ENCODE measurements at regions not wholly inside any gene's neighbourhood (a gene's known extent, or its start where the extent isn't known, plus 50 kb on each side); places are given as distances from the start of the nearest gene placed in this dataset.
A peak's percentile ranks its signal among the peaks of the same experiment; 100 is the strongest.

- DNase-seq = no peak
These were observed 86.0 kb downstream of the MATN1 start for GRCh38 chr1:30637183-30637980.

- no peak for DNase-seq
These were observed 86.8 kb downstream of the MATN1 start for GRCh38 chr1:30636621-30637020.

GRCh38 chr1:30635391-30635975 is 87.9 kb downstream of the MATN1 start:
- no peak for DNase-seq

- DNase-seq = no peak
These were observed 88.9 kb downstream of the MATN1 start for GRCh38 chr1:30634507-30634906.

GRCh38 chr1:30633294-30633693 is 90.1 kb downstream of the MATN1 start:
- DNase-seq = no peak

GRCh38 chr1:30632481-30632880 is 90.9 kb downstream of the MATN1 start:
- no peak for DNase-seq

GRCh38 chr1:30631700-30632099 is 91.7 kb downstream of the MATN1 start:
- no peak for DNase-seq

- no peak for DNase-seq
These were observed 93.9 kb downstream of the MATN1 start for GRCh38 chr1:30629501-30629900.

GRCh38 chr1:30627994-30628393 is 95.4 kb downstream of the MATN1 start:
- no peak for DNase-seq

GRCh38 chr1:30627206-30627605 is 96.2 kb downstream of the MATN1 start:
- DNase-seq = no peak

GRCh38 chr1:30623431-30623830 is 100.0 kb downstream of the MATN1 start:
- DNase-seq = no peak

- DNase-seq = no peak
These were observed 103.8 kb downstream of the MATN1 start for GRCh38 chr1:30619619-30620018.

- DNase-seq = no peak
These were observed 105.0 kb downstream of the MATN1 start for GRCh38 chr1:30618335-30618747.

- no peak for DNase-seq
These were observed 106.6 kb downstream of the MATN1 start for GRCh38 chr1:30616759-30617158.

GRCh38 chr1:30615816-30616590 is 107.4 kb downstream of the MATN1 start:
- no peak for DNase-seq

- DNase-seq = no peak
These were observed 108.1 kb downstream of the MATN1 start for GRCh38 chr1:30615076-30615795.

GRCh38 chr1:30613188-30613587 is 110.2 kb downstream of the MATN1 start:
- no peak for DNase-seq

GRCh38 chr1:30612536-30613065 is 110.8 kb downstream of the MATN1 start:
- DNase-seq = peak; percentile 2

- DNase-seq = no peak
These were observed 111.6 kb downstream of the MATN1 start for GRCh38 chr1:30611741-30612309.

GRCh38 chr1:30610917-30611316 is 112.5 kb downstream of the MATN1 start:
- DNase-seq = peak; percentile 23

GRCh38 chr1:30609999-30610345 is 113.4 kb downstream of the MATN1 start:
- DNase-seq = no peak

- DNase-seq = no peak
These were observed 113.9 kb downstream of the MATN1 start for GRCh38 chr1:30609336-30609998.
